HG03103 (cell line): ENCODE measurements at regions not wholly inside any gene's neighbourhood (a gene's known extent, or its start where the extent isn't known, plus 50 kb on each side); places are given as distances from the start of the nearest gene placed in this dataset.

Experiments used
- ATAC-seq: cut with Tn5 transposase; IDR thresholded peaks from one replicate; pipeline ENCODE4 v1.9.1; 2021; ENCODE audit warnings: low read depth; ENCODE audit not compliant: unreplicated experiment

- no peak for ATAC-seq
These were observed 556.0 kb upstream of the JAG1 start for GRCh38 chr20:11229772-11230171.

DNA sequence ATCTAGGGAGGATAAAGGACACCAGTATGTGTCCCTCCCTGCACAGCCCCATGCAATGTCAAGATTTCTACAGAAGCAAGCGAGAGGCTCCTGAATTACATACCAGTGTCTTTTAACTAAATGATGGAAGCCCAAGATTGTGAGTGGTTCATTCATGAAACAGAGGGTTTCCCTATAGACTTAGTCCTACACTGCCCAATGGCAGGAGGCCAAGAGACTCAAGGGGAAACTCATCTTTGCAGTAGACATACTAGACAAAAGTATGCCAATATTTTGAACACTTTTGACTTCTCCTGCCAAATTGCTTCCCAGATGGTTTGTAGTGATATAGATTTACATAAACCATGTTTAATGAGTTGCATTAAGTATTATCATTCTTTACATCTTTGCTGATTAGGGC lies 557.2 kb upstream of the JAG1 start:
- no peak for ATAC-seq

DNA sequence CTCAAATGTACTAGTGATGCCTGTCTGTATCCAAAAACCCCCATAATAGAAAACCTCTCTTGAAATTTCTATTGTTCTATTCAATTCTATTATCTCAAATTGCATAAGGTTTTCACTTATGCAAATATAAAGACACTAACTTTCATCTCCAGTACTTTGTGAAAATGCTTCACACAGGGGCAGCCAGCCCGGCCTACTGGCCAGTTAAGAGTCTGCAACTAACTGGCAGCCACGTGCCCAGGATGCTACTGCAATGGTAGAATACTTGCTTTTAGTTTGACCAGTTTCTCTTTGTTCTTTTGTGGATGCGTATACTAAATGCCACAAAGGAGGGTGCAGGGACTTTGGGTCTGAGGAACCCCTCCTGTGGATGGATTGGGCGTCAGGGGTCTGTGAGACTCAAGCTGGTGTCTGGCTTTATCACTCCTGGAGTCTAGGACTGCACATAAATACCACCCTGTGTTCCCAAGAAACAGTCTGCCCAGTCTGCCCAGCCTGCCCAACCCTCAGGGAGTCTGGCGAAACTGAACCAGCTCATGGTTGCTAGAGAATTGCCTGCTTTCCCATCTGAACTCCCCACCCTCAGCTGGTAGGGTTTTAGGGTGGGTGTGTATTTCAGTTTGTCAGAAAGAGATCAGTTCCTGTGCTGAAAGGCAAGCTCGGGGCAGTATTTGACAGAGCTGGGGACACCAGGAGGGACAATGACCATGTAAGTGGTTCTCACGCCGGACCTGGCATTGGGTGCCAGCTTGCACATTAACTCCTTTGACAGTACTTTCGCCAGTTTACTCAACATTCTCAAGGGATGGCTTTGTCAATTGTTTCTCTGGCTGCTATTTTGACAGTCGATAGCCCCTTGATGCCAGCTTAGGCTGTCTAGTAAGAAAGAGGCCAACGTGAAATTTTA lies 558.2 kb upstream of the JAG1 start:
- ATAC-seq = no peak

DNA sequence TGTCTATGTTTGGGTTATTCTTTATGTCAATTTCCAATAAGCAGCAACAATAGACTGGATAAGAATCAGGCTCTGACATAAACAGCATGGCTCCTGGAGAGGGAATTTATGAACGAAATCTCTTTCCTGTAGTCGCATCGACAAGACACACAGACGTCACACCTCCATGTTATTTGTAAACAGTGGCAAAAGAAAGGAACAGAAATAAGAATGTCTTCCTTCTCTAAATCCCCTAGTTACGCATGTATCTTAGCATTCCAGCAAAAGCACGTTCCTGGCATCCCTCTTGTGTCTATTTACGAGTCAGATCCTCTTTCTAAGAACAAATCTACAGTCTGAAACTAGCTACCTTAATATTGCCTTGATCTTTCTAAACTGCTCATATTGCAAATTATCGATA lies 559.1 kb upstream of the JAG1 start:
- ATAC-seq = no peak

DNA sequence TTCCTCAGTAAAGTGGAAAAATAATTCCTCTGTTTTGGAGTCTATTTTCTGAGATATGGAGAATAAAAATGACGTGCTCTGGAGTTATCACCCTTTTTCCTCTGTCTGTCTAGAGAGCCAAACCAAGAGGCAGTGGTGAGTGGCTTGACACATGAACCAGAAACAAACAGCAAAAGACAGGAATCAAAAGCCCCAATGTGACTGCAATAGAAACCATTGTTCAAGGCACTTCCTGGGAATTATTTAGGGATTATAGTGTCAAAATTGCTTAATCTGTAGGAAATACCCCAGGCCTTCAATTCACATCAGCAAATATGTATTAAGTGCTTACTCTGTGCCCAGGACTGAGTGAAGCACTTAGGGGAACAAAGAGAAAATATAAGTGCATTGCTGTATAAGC lies 560.4 kb upstream of the JAG1 start:
- ATAC-seq = no peak

DNA sequence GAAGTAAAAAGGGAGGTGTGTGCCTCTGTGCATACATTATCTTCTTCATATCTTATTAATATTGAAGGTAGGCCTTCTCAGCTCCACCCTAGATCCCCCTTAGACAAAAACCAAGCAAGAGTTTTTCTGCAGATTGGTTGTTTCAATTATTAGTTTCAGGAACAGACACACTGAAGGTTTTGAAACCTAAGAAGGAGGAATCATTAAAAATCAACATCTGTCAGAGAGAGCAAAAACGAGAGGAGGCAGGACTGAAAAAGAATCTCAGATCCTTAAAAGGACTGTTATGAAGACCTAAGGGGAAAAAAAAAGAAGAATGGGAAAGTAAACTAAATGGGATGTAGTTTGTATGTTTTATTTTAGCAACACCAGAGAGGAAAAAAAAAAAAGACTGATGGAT lies 560.8 kb upstream of the JAG1 start:
- ATAC-seq = no peak

DNA sequence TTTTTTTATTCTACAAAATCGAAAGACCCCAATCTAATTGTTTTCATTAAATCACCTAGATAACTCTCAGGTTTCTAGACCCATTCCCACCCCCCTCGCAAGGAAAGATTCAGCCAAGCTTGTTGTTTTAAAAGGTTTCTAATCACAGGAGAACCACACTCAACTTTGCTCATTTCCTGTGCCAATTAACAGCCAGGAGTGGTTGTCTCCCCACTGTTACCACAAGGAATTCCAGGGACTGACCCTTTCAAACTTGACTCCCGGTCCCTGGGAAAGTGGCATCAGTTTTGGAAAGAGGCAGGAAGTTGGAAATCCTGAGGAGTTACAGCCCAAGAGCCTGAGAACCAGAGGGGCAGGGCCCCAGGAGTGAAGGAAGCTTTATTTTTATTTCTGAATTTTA lies 561.3 kb upstream of the JAG1 start:
- ATAC-seq = no peak

DNA sequence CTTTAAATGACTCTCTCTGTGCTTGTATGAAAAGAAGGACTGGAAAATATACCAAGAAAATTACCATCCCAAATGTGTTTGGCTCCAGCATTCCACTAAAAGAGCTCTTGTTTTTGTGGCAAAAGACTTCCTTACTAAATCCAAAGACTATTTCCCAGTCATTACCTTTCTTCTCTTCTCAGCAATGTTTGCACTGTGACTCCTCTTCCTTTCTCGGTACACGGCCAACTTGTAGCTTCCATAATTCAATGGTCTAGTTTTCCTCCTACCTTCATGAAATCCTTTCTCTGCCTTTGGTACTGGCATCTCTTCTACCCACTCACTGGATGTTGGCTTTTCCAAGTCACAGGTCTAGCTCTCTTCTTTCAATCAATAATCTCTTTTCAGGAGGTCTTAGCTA lies 568.5 kb upstream of the JAG1 start:
- no peak for ATAC-seq

GRCh38 chr20:11245431-11245830 lies 571.6 kb upstream of the JAG1 start:
- ATAC-seq = no peak

- no peak for ATAC-seq
These were observed 572.5 kb upstream of the JAG1 start for GRCh38 chr20:11246251-11246775.

DNA sequence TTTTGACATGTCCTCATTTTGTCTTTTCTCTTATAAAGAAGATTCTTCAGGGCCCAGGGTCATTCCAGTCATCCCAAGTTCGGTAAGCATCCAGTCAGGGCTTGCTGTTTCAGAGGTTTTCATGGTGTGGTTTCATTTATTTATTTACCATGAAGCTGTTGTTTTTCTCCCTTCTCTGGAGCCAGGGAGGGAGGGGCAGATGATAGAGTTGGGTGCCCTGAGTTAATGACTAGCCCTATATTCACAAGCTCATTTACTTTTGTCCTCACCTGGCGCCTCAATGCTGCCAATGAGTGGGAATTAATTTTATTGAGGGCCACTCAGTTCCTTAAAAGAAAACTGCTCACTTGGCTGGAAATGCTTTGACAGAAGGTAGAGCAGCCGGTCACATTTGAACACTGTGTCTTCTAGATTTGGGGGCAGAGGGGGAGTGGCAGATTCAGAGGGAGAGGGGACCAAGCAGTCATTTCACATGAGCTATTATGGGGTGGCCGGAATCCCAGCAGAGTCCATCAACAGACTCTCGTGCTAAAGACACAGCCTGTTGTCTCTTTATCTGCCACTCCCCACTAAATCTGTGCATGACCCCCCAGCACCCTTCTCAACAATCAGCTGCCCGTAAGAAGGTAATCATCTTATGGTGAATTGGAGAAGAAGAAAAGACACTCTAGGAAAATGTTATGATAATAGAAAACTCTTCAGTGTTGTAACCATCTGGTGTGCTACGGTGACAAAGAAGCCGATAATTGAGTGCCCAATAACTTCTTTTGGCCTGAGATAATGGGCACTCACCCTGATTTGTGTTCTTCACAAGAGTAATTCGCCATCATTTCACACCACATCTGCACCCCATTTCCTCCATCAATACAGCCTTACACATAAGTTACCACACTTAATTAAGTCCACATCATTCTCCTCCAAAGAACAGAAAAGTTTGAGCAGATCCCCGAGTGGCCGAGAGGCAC lies 573.5 kb upstream of the JAG1 start:
- ATAC-seq = no peak

- ATAC-seq = no peak
These were observed 574.2 kb upstream of the JAG1 start for GRCh38 chr20:11248011-11248409.

DNA sequence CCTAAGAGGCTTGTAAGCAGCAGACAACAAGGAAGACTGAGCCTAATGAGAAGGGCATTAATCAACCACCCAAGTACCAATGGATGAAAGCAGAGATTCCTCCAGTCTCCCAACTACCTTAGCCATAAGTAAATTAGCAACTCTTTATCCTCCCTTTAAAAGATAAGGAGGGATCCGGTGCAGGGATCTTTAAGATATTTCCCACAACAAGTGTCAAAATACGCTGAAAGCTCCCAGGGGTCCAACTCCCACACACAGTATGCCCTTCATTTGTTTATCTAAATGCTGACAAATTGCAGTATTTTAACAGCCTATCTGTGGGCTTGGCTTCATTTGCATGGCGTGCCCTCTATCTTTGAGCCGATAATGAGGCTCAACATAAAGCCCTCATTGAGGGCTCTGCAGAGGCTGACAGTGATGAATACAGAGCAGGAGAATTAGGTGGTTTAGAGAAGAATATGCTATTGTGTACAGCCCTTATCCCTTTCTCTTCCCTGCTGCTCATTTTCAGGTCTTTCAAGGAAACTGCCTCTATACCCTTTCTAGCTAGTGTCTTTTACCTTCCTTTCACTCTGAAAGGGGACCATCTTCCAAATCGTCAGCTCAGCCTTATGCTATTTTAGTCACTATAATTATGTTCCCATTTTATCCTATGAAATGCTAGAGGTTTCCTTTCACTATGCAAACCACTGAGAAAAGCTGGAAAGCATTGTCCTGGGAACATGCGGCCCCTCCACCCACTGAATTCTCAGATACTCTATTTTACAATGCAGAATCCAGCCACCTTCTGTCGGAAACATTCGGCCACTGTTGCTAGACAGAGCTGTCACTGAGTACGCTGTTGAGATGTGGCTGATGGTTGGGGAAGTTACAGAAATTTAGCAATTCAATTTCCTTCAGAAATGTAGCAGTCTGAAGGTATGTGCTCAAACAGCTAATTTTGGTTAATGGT lies 575.2 kb upstream of the JAG1 start:
- no peak for ATAC-seq

- no peak for ATAC-seq
These were observed 575.9 kb upstream of the JAG1 start for GRCh38 chr20:11249683-11250082.

GRCh38 chr20:11252447-11252846 lies 578.6 kb upstream of the JAG1 start:
- ATAC-seq = no peak

DNA sequence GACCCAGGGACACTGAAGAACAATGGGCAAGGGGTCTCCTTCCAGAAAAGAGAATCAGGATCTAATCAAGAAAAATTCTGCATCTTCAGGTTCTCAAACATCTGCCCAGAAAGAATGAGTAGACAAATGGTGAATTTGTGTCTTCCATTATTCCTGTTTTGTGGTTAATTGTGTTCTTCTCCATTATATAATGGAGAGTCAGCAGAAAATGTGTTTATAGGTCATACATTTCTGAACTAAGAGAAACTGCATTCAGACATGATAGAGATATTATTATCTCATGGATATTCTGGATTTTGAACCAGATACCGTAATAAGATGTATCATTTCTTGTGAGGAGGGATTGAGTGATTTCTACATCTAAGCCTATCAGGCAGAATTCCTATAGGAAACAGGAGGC lies 581.7 kb upstream of the JAG1 start:
- no peak for ATAC-seq

GRCh38 chr20:11255860-11256259 lies 582.1 kb upstream of the JAG1 start:
- ATAC-seq = no peak

- ATAC-seq = no peak
These were observed 586.8 kb upstream of the JAG1 start for GRCh38 chr20:11260611-11261010.

GRCh38 chr20:11261533-11262000 lies 587.8 kb upstream of the JAG1 start:
- no peak for ATAC-seq

GRCh38 chr20:11266571-11266970 lies 592.8 kb upstream of the JAG1 start:
- ATAC-seq = no peak
